Heart right ventricle (tissue), 16 donors: ENCODE measurements at regions not wholly inside any gene's neighbourhood (a gene's known extent, or its start where the extent isn't known, plus 50 kb on each side); places are given as distances from the start of the nearest gene placed in this dataset.

Experiments used
- ATAC-seq, 8 donors: fragments of 200-7000 bp; cut with Tn5 transposase; one replicate each; pipeline ENCODE4 v1.9.1; 2020; ENCODE audit warnings: mild to moderate bottlenecking in 8 of 8, moderate library complexity in 8 of 8, moderate number of reproducible peaks in 1 of 8
- DNase-seq, 2 donors: peaks; one replicate each; pipeline ENCODE4 v3.0.0-alpha.2; 2020
- H3K27ac ChIP-seq, 10 donors: fragments of 200-600 bp; sonication (generic) in 2 of 10; one replicate each; pipeline versions ENCODE4 v1.5.0 to v1.8.0; 2020 to 2022; ENCODE audit warnings: mild to moderate bottlenecking in 3 of 10
- H3K27me3 ChIP-seq, 7 donors: fragments of 200-600 bp; one replicate each; pipeline ENCODE4 v1.8.0; 2021 to 2022; ENCODE audit warnings: mild to moderate bottlenecking in 2 of 7
- H3K36me3 ChIP-seq, 9 donors: fragments of 200-600 bp; sonication (generic) in 1 of 9; one replicate each; pipeline versions ENCODE4 v1.5.0 to v1.8.0; 2020 to 2022; ENCODE audit warnings: mild to moderate bottlenecking in 2 of 9
- H3K4me1 ChIP-seq, 9 donors: fragments of 200-600 bp; sonication (generic) in 1 of 9; one replicate each; pipeline versions ENCODE4 v1.5.0 to v1.8.0; 2020 to 2022; ENCODE audit warnings: mild to moderate bottlenecking in 4 of 9
- H3K4me3 ChIP-seq, 10 donors: fragments of 200-600 bp; sonication (generic) in 2 of 10; one replicate each; pipeline versions ENCODE4 v1.5.0 to v1.8.0; 2020 to 2022; ENCODE audit warnings: mild to moderate bottlenecking in 7 of 10, moderate library complexity in 2 of 10
- H3K9me3 ChIP-seq, 11 donors: fragments of 200-600 bp in 10 of 11; sonication (generic) in 2 of 11; one replicate each; pipeline versions ENCODE4 v1.5.0 to v1.8.0; 2013 to 2022; ENCODE audit warnings: mild to moderate bottlenecking in 2 of 11, control low read depth in 1 of 11, moderate library complexity in 1 of 11
- WGBS, 2 donors: extraction: QIAGEN DNeasy Blood & Tissue Kit; methylation state at CpG; one replicate each; pipeline ENCODE4 v1.1.7; 2013; ENCODE audit warnings: inconsistent platforms in 1 of 2; 5-methylcytosine and 5-hydroxymethylcytosine counted together
- intact Hi-C, 10 donors: fragments of 100-400 bp; cut with DNase I; formaldehyde crosslinking; loops; one replicate each; pipeline versions ENCODE4 v1.11.1 to v1.14.2; 2022
- TF ChIP-seq, protein P1 (sequence below), 9 donors: fragments of 200-600 bp; sonication (generic) in 2 of 9; IDR thresholded peaks; one replicate each; pipeline versions ENCODE4 v1.5.0 to v1.8.0; 2021 to 2022; ENCODE audit warnings: antibody characterized with exemption in 9 of 9, mild to moderate bottlenecking in 5 of 9, moderate library complexity in 1 of 9
- donor health status: Arrhythmogenic right ventricular cardiomyopathy.
- donor health status: ischemic (EF 13 %, LVEDD 7.1; RV severe dilation, severe dysfunction).
- donor health status: healthy with polysubstance abuse.
- donor health status: DM: no; HTN: yes; CAD: no.
- donor health status: DM: no; HTN: no; CAD: no.
- donor health status: ischemic (EF 25% LVEDD 6.9; RV normal size, moderate dysfunction).
- donor health status: ischemic (EF 25% LVEDD 5.7; RV mildly dilated, moderate dysfunction).
- donor health status: healthy.
- donor health status: DM: yes; HTN: yes; CAD: no.
- donor health status: Ischemic cardiomyopathy.
- donor health status: ischemic (EF 35%, LVEDD 5.7; RV mildly dilated, moderate dysfunction).
- donor health status: nonischemic (EF 11% LVEDD 7.7; RV severe dilation, severe dysfunction).
- donor health status: DM: yes; HTN: yes; CAD: no.
- donor health status: PGD.
- donor health status: ischemic (EF 29% LVEDD 5.4; RV normal size, mild dysfunction).
- donor health status: nonischemic (EF 23%, LVEDD 6.1; RV moderate dilation, normal function).

DNA sequence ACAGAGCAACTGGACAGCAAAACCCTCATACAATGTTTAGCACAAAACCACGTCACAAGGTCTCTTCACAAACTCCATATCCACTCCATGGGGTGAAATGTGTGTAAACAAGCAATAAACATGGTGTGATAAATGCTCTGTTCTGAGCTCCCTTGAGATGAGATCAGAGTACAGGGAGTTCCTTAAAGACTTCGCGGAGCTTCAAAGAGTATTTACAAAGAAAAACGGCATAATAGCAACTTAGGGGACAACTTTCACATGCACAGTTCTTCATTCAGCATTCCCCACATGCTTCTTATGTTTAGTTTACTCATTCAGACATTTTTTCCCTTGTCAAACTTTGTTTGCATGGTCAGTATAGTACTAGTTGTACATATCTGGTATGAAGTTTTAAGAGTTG, 52.5 kb upstream of the SUCLG2 start:
- H3K36me3 ChIP-seq: no peaks in the 10 kb centered on the region
- ATAC-seq (no peak), DNase-seq (no peak)
- intact Hi-C loops: no loop called here
- no peaks in the 10 kb centered on the region for H3K4me1 ChIP-seq
- no peak overlapping the region for H3K27ac ChIP-seq
- H3K27me3 ChIP-seq: no peaks in the 10 kb centered on the region
- H3K4me3 ChIP-seq: no peak overlapping the region
- no peaks in the 10 kb centered on the region for H3K9me3 ChIP-seq
- TF ChIP-seq, protein P1, sequence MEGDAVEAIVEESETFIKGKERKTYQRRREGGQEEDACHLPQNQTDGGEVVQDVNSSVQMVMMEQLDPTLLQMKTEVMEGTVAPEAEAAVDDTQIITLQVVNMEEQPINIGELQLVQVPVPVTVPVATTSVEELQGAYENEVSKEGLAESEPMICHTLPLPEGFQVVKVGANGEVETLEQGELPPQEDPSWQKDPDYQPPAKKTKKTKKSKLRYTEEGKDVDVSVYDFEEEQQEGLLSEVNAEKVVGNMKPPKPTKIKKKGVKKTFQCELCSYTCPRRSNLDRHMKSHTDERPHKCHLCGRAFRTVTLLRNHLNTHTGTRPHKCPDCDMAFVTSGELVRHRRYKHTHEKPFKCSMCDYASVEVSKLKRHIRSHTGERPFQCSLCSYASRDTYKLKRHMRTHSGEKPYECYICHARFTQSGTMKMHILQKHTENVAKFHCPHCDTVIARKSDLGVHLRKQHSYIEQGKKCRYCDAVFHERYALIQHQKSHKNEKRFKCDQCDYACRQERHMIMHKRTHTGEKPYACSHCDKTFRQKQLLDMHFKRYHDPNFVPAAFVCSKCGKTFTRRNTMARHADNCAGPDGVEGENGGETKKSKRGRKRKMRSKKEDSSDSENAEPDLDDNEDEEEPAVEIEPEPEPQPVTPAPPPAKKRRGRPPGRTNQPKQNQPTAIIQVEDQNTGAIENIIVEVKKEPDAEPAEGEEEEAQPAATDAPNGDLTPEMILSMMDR (IDR thresholded peaks at IDR 0.05): no peak
- 68 to 81% methylated on average over 4 of the region's 4 CpGs for WGBS, 2 donors

DNA sequence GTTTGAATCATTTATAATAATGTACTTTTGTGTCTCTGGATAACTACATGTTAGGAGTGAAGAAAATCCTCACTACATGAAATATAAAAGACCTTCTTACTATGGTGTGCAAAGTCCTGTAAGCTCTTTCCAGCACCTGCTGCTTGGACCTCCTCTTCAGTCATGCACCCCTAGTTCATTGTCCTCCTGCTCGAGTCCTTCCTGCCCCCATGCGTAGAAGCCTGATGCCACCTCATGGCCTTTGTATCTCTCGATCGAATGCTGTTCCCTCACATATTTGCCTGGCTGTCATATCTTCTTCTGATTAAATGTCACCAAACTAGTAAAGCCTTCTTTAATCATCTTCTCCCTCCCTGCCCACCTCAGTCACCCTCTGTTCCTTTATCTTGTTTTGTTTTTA, 49.9 kb upstream of the SUCLG2 start:
- WGBS, 2 donors: 85 to 89% methylated on average over 4 of the region's 4 CpGs
- H3K4me3 ChIP-seq: no peak overlapping the region

More for the DNA sequence above, 49.9 kb upstream of the SUCLG2 start:
- no peaks in the 10 kb centered on the region for H3K27me3 ChIP-seq
- ATAC-seq (no peak), DNase-seq (no peak)
- H3K4me1 ChIP-seq: no peaks in the 10 kb centered on the region
- H3K27ac ChIP-seq: no peak overlapping the region
- intact Hi-C loops: no loop called here
- TF ChIP-seq, protein P1 (IDR thresholded peaks at IDR 0.05): no peak
- H3K36me3 ChIP-seq: no peaks in the 10 kb centered on the region
- H3K9me3 ChIP-seq: no peaks in the 10 kb centered on the region
